IMR-90 (cell line): ENCODE measurements at regions not wholly inside any gene's neighbourhood (a gene's known extent, or its start where the extent isn't known, plus 50 kb on each side); places are given as distances from the start of the nearest gene placed in this dataset.

Source experiments
- ATAC-seq: fragments of 200-7000 bp; cut with Tn5 transposase; 2 replicates; pipeline ENCODE4 v1.9.1; 2020; ENCODE audit warnings: low read depth, mild to moderate bottlenecking, moderate library complexity
- BruUV-seq: library from RNA; stranded (reverse); fragments of 400-500 nt; replicated peaks from 2 replicates; lab custom pipeline; 2021; lab: Mats Ljungman, UMichigan
- CTCF ChIA-PET: fragments of 300-600 bp; formaldehyde crosslinking; extraction: SDS; loops from one replicate; lab custom pipeline; 2021; ENCODE audit warnings: antibody characterized with exemption; lab: Yijun Ruan, JAX
- POLR2A ChIA-PET: fragments of 300-600 bp; sonication (Branson Sonifier 250); formaldehyde crosslinking; loops from one replicate; lab custom pipeline; 2022; ENCODE audit warnings: antibody characterized with exemption; ENCODE audit not compliant: unreplicated experiment; lab: Charles Lee
- DNase-seq: peaks from one replicate; pipeline ENCODE4 v3.0.0; 2013
- H2AFZ ChIP-seq: replicated peaks from 2 replicates; pipeline ENCODE3; 2013; ENCODE audit warnings: low read length, mild to moderate bottlenecking; ENCODE audit not compliant: poor library complexity
- H2AK5ac ChIP-seq: 2 replicates; pipeline ENCODE4 v1.6.1; 2013; ENCODE audit warnings: low read depth, low read length, inconsistent platforms
- H2AK9ac ChIP-seq: replicated peaks from 2 replicates; pipeline ENCODE3; 2013; ENCODE audit warnings: mild to moderate bottlenecking, low read depth, low read length, moderate library complexity; ENCODE audit not compliant: poor library complexity
- H2BK120ac ChIP-seq: 2 replicates; pipeline ENCODE4 v1.6.1; 2013; ENCODE audit warnings: low read depth, low read length, inconsistent platforms
- H2BK15ac ChIP-seq: 3 replicates; pipeline ENCODE4 v1.6.1; 2013; ENCODE audit warnings: low read depth, low read length, inconsistent platforms
- H2BK20ac ChIP-seq: 2 replicates; pipeline ENCODE4 v1.6.1; 2013; ENCODE audit warnings: low read depth, mild to moderate bottlenecking, inconsistent platforms, low read length, moderate library complexity
- H2BK5ac ChIP-seq: 2 replicates; pipeline ENCODE4 v1.6.1; 2013; ENCODE audit warnings: mild to moderate bottlenecking, low read depth, low read length, inconsistent platforms; ENCODE audit not compliant: poor library complexity, severe bottlenecking
- H3K14ac ChIP-seq: replicated peaks from 2 replicates; pipeline ENCODE4 v1.6.1; 2013; ENCODE audit warnings: low read depth, low read length, inconsistent platforms
- H3K18ac ChIP-seq: 2 replicates; pipeline ENCODE4 v1.6.1; 2013; ENCODE audit warnings: low read depth, low read length, control low read depth
- H3K23ac ChIP-seq: 2 replicates; pipeline ENCODE4 v1.6.1; 2013; ENCODE audit warnings: low read depth, low read length, inconsistent platforms
- H3K27ac ChIP-seq: 2 replicates; pipeline ENCODE4 v1.5.1; 2013; ENCODE audit warnings: mild to moderate bottlenecking, control low read depth, low read length; ENCODE audit not compliant: insufficient read depth
- H3K27me3 ChIP-seq: 2 replicates; pipeline ENCODE4 v1.6.1; 2013; ENCODE audit warnings: low read length; ENCODE audit not compliant: control insufficient read depth, insufficient read depth
- H3K36me3 ChIP-seq: 2 replicates; pipeline ENCODE4 v1.6.1; 2013; ENCODE audit warnings: low read length, mixed read lengths; ENCODE audit not compliant: control insufficient read depth, insufficient read depth
- H3K4ac ChIP-seq: 2 replicates; pipeline ENCODE4 v1.6.1; 2013; ENCODE audit warnings: low read depth, low read length, inconsistent platforms
- H3K4me1 ChIP-seq: 2 replicates; pipeline ENCODE4 v1.6.1; 2013; ENCODE audit warnings: low read length, mixed read lengths; ENCODE audit not compliant: control insufficient read depth, insufficient read depth
- H3K4me2 ChIP-seq: 2 replicates; pipeline ENCODE4 v1.6.1; 2013; ENCODE audit warnings: low read depth, mild to moderate bottlenecking, control low read depth, low read length, moderate library complexity
- H3K4me3 ChIP-seq: 2 replicates; pipeline ENCODE4 v1.5.1; 2013; ENCODE audit warnings: low read depth, mild to moderate bottlenecking, control low read depth, low read length, moderate library complexity; ENCODE audit not compliant: insufficient read depth
- H3K56ac ChIP-seq: 2 replicates; pipeline ENCODE4 v1.6.1; 2013; ENCODE audit warnings: low read length, inconsistent platforms; ENCODE audit not compliant: insufficient read depth; ENCODE audit errors: extremely low read depth
- H3K79me1 ChIP-seq, 2 experiments: 2 replicates each; pipeline ENCODE4 v1.6.1; 2013; ENCODE audit warnings: low read length in 2 of 2, inconsistent platforms in 1 of 2, low read depth in 1 of 2
- H3K9ac ChIP-seq: 2 replicates; pipeline ENCODE4 v1.6.1; 2013; ENCODE audit warnings: low read depth, low read length, control low read depth
- H3K9me1 ChIP-seq: 2 replicates; pipeline ENCODE4 v1.6.1; 2013; ENCODE audit warnings: low read length, inconsistent platforms; ENCODE audit not compliant: insufficient read depth
- H3K9me3 ChIP-seq: 2 replicates; pipeline ENCODE4 v1.6.1; 2013; ENCODE audit warnings: low read length; ENCODE audit not compliant: control insufficient read depth, insufficient read depth
- H4K20me1 ChIP-seq: 2 replicates; pipeline ENCODE4 v1.6.1; 2013; ENCODE audit warnings: low read length, inconsistent platforms; ENCODE audit not compliant: insufficient read depth
- H4K5ac ChIP-seq: 2 replicates; pipeline ENCODE4 v1.6.1; 2013; ENCODE audit warnings: mild to moderate bottlenecking, low read depth, low read length, control low read depth
- H4K8ac ChIP-seq, 2 experiments: 2 replicates each; pipeline ENCODE4 v1.6.1; 2013; ENCODE audit warnings: low read depth in 2 of 2, low read length in 2 of 2, control low read depth in 1 of 2, inconsistent platforms in 1 of 2
- H4K91ac ChIP-seq: 2 replicates; pipeline ENCODE4 v1.6.1; 2013; ENCODE audit warnings: low read depth, low read length, inconsistent platforms; ENCODE audit not compliant: insufficient read depth
- CHD1 ChIP-seq: IDR thresholded peaks from 2 replicates; pipeline ENCODE4 v1.6.1; 2012; ENCODE audit warnings: low read depth, low read length, improper control_type of control experiment
- CTCF ChIP-seq: conservative IDR thresholded peaks from 2 replicates; pipeline ENCODE4 v1.5.1; 2012; ENCODE audit warnings: mild to moderate bottlenecking, low read depth, low read length, improper control_type of control experiment
- USF2 ChIP-seq: fragments of 150-350 bp; IDR thresholded peaks from 2 replicates; pipeline ENCODE4 v1.6.1; 2017; ENCODE audit warnings: mild to moderate bottlenecking, antibody characterized with exemption, low read length, low read depth
- WGBS, 2 experiments: methylation state at CpG; one replicate each; pipeline versions ENCODE4 v1.1.5 to v1.1.7; 2013; ENCODE audit warnings: missing lambda C conversion rate in 2 of 2; ENCODE audit not compliant: insufficient read length in 1 of 2; ENCODE audit errors: extremely low coverage in 2 of 2; 5-methylcytosine and 5-hydroxymethylcytosine counted together
- dilution Hi-C: fragments of 300-500 bp; cut with HindIII; formaldehyde crosslinking; loops from one replicate; pipeline ENCODE4 v1.14.3; 2018; ENCODE audit warnings: low sequenced_read_pairs; ENCODE audit not compliant: unreplicated experiment
- in situ Hi-C: fragments of 300-500 bp; cut with MboI; formaldehyde crosslinking; loops from 3 replicates; pipeline ENCODE4 v1.14.3; 2019; ENCODE audit warnings: low sequenced_read_pairs, inconsistent platforms, mixed read lengths
- intact Hi-C: fragments of 100-400 bp; cut with micrococcal nuclease; formaldehyde crosslinking; loops from 2 replicates; pipeline ENCODE4 v1.10.0; 2022

GRCh38 chr3:132803889-132804288, 81.7 kb upstream of the NPHP3 start:
- Histone ChIP-seq H3K4me1 (no peaks in the 10 kb centered on the region), H3K9me3 (no peaks in the 10 kb centered on the region), H3K36me3 (no peaks in the 10 kb centered on the region), H2AK9ac (no peak overlapping the region), H3K18ac (no peak overlapping the region), H2BK20ac (no peak overlapping the region), H3K4me2 (no peak overlapping the region), H2BK15ac (no peak overlapping the region), H4K5ac (no peak overlapping the region), H3K9me1 (no peaks in the 10 kb centered on the region), H2BK120ac (no peak overlapping the region), H3K14ac (no peak overlapping the region), H4K8ac (no peak overlapping the region), H3K23ac (no peak overlapping the region), H2BK5ac (no peak overlapping the region), H2AFZ (no peak overlapping the region), H4K91ac (no peak overlapping the region), H3K9ac (no peak overlapping the region), H3K27me3 (no peaks in the 10 kb centered on the region), H3K56ac (no peak overlapping the region), H3K27ac (no peak overlapping the region), H3K4ac (no peak overlapping the region), H2AK5ac (no peak overlapping the region), H3K4me3 (no peak overlapping the region), H4K20me1 (no peaks in the 10 kb centered on the region), H3K79me1 (no peaks in the 10 kb centered on the region)
- peak; percentile 17; the same call in 1 of the 2 replicates for ATAC-seq
- no TSS peak for BruUV-seq
- dilution Hi-C loops (no loop called here), intact Hi-C loops (no loop called here), in situ Hi-C loops (no loop called here)
- WGBS, 2 experiments, result no CpG with 5 or more reads among the region's 4 CpGs
- no peak for DNase-seq
- ChIA-PET POLR2A (no interaction called here), CTCF (no interaction called here)
- 0 out of 2 replicates have a peak, but pooled peaks have one; percentile 7 for TF ChIP-seq CTCF
- no peak for TF ChIP-seq USF2
- no peak for TF ChIP-seq CHD1
